ENCODE measurements at regions not wholly inside any gene's neighbourhood (a gene's known extent, or its start where the extent isn't known, plus 50 kb on each side); places are given as distances from the start of the nearest gene placed in this dataset.

- Histone ChIP-seq H3F3A (ENCODE audit: control insufficient read depth, insufficient read depth) (no peaks in the 10 kb centered on the region), H3K36me3 (ENCODE audit: control insufficient read depth, low read length) (no peaks in the 10 kb centered on the region), H3K9me2 (replicated peaks; ENCODE audit: control insufficient read depth, low read length) (no peaks in the 10 kb centered on the region), H3K27me3 (ENCODE audit: control insufficient read depth, low read length) (no peaks in the 10 kb centered on the region), H3K79me2 (ENCODE audit: control insufficient read depth, low read length) (no peaks in the 10 kb centered on the region), H3K4me3 (ENCODE audit: low read length) (no peak overlapping the region), H3K9me3 (ENCODE audit: control insufficient read depth, insufficient read depth, low read length) (no peaks in the 10 kb centered on the region), H3K4me2 (ENCODE audit: low read length) (no peak overlapping the region), H3K27ac (ENCODE audit: low read depth, low read length) (no peak overlapping the region), H4K20me1 (ENCODE audit: control insufficient read depth, insufficient read depth, low read depth, low read length) (no peaks in the 10 kb centered on the region), H3K4me1 (ENCODE audit: control insufficient read depth, low read length) (no peaks in the 10 kb centered on the region)
- TF ChIP-seq EZH2phosphoT487 (IDR thresholded peaks at IDR 0.05; ENCODE audit: borderline replicate concordance, low read length) (no peak), CTCF (IDR thresholded peaks at IDR 0.05; ENCODE audit: low read depth, low read length, poor library complexity, severe bottlenecking) (no peak)
These were observed 159.8 kb downstream of the TFAP2C start for GRCh38 chr20:56788671-56789610.

- no peaks in the 10 kb centered on the region for H3K36me3 ChIP-seq (ENCODE audit: control insufficient read depth, low read length)
These were observed 164.8 kb downstream of the TFAP2C start for GRCh38 chr20:56793916-56794315.

GRCh38 chr20:56795492-56795891 lies 166.4 kb downstream of the TFAP2C start:
- H3K4me3 ChIP-seq (ENCODE audit: low read length): no peak overlapping the region
- no peaks in the 10 kb centered on the region for H3K79me2 ChIP-seq (ENCODE audit: control insufficient read depth, low read length)
- H3K9me2 ChIP-seq (replicated peaks; ENCODE audit: control insufficient read depth, low read length): no peaks in the 10 kb centered on the region
- H3K9me3 ChIP-seq (ENCODE audit: control insufficient read depth, insufficient read depth, low read length): no peaks in the 10 kb centered on the region
- H3K4me2 ChIP-seq (ENCODE audit: low read length): no peak overlapping the region
- H3F3A ChIP-seq (ENCODE audit: control insufficient read depth, insufficient read depth): no peaks in the 10 kb centered on the region
- no peaks in the 10 kb centered on the region for H3K4me1 ChIP-seq (ENCODE audit: control insufficient read depth, low read length)
- no peaks in the 10 kb centered on the region for H3K36me3 ChIP-seq (ENCODE audit: control insufficient read depth, low read length)
- H3K27ac ChIP-seq (ENCODE audit: low read depth, low read length): no peak overlapping the region
- peaks cover 13% of the 10 kb centered on the region; the same call in 1 of the 2 replicates for H3K27me3 ChIP-seq (ENCODE audit: control insufficient read depth, low read length)
- TF ChIP-seq EZH2phosphoT487 (IDR thresholded peaks at IDR 0.05; ENCODE audit: borderline replicate concordance, low read length) (no peak), CTCF (IDR thresholded peaks at IDR 0.05; ENCODE audit: low read depth, low read length, poor library complexity, severe bottlenecking) (no peak)
- no peaks in the 10 kb centered on the region for H4K20me1 ChIP-seq (ENCODE audit: control insufficient read depth, insufficient read depth, low read depth, low read length)

More at GRCh38 chr20:56793916-56794315, 164.8 kb downstream of the TFAP2C start:
- TF ChIP-seq CTCF (IDR thresholded peaks at IDR 0.05; ENCODE audit: low read depth, low read length, poor library complexity, severe bottlenecking) (no peak), EZH2phosphoT487 (IDR thresholded peaks at IDR 0.05; ENCODE audit: borderline replicate concordance, low read length) (no peak)
- Histone ChIP-seq H3K4me1 (ENCODE audit: control insufficient read depth, low read length) (no peaks in the 10 kb centered on the region), H3K9me3 (ENCODE audit: control insufficient read depth, insufficient read depth, low read length) (no peaks in the 10 kb centered on the region), H3F3A (ENCODE audit: control insufficient read depth, insufficient read depth) (no peaks in the 10 kb centered on the region), H3K27ac (ENCODE audit: low read depth, low read length) (no peak overlapping the region), H3K9me2 (replicated peaks; ENCODE audit: control insufficient read depth, low read length) (no peaks in the 10 kb centered on the region), H3K4me3 (ENCODE audit: low read length) (no peak overlapping the region), H4K20me1 (ENCODE audit: control insufficient read depth, insufficient read depth, low read depth, low read length) (no peaks in the 10 kb centered on the region), H3K4me2 (ENCODE audit: low read length) (no peak overlapping the region), H3K27me3 (ENCODE audit: control insufficient read depth, low read length) (0 out of 2 replicates have a peak, but pooled peaks cover 7% of the 10 kb centered on the region), H3K79me2 (ENCODE audit: control insufficient read depth, low read length) (no peaks in the 10 kb centered on the region)
